ENCODE measurements at regions not wholly inside any gene's neighbourhood (a gene's known extent, or its start where the extent isn't known, plus 50 kb on each side); places are given as distances from the start of the nearest gene placed in this dataset.

DNA sequence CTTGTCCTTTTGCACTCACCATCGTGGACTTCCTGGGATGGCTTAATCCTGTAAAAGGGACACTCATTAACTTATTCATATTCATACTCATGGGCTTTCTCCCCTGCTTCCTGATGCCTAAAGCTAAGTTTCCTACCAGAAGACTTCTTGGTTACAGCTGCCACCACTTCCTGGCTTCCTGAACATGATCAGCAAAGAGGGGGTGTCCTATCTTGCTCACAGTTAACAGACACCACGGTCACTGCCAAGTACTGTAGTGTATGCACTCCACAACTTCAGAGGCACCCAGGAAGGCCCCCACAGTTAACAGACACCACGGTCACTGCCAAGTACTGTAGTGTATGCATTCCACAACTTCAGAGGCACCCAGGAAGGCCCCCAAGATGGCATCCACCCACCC is 177.8 kb downstream of the SIPA1L2 start:
- no TSS peak for BruUV-seq (replicated peaks)
- intact Hi-C loops (cut with micrococcal nuclease; ENCODE audit: unreplicated experiment): no loop called here
- DNase-seq (ENCODE audit: low read depth, low spot score): no peak
- TF ChIP-seq POLR2AphosphoS5 (IDR thresholded peaks at IDR 0.05; ENCODE audit: low read depth, low read length): no peak
- TF ChIP-seq, protein P1, sequence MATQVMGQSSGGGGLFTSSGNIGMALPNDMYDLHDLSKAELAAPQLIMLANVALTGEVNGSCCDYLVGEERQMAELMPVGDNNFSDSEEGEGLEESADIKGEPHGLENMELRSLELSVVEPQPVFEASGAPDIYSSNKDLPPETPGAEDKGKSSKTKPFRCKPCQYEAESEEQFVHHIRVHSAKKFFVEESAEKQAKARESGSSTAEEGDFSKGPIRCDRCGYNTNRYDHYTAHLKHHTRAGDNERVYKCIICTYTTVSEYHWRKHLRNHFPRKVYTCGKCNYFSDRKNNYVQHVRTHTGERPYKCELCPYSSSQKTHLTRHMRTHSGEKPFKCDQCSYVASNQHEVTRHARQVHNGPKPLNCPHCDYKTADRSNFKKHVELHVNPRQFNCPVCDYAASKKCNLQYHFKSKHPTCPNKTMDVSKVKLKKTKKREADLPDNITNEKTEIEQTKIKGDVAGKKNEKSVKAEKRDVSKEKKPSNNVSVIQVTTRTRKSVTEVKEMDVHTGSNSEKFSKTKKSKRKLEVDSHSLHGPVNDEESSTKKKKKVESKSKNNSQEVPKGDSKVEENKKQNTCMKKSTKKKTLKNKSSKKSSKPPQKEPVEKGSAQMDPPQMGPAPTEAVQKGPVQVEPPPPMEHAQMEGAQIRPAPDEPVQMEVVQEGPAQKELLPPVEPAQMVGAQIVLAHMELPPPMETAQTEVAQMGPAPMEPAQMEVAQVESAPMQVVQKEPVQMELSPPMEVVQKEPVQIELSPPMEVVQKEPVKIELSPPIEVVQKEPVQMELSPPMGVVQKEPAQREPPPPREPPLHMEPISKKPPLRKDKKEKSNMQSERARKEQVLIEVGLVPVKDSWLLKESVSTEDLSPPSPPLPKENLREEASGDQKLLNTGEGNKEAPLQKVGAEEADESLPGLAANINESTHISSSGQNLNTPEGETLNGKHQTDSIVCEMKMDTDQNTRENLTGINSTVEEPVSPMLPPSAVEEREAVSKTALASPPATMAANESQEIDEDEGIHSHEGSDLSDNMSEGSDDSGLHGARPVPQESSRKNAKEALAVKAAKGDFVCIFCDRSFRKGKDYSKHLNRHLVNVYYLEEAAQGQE (IDR thresholded peaks at IDR 0.05; ENCODE audit: insufficient read depth in 1 of 2, low read depth in 2 of 2, low read length in 1 of 2): no peak
- no peak for TF ChIP-seq TCF7L2 (IDR thresholded peaks at IDR 0.05; ENCODE audit: low read depth, low read length)
- no peak for TF ChIP-seq SIN3A (IDR thresholded peaks at IDR 0.05; ENCODE audit: borderline replicate concordance, insufficient read depth, low read depth, low read length)
- TF ChIP-seq, protein P2, sequence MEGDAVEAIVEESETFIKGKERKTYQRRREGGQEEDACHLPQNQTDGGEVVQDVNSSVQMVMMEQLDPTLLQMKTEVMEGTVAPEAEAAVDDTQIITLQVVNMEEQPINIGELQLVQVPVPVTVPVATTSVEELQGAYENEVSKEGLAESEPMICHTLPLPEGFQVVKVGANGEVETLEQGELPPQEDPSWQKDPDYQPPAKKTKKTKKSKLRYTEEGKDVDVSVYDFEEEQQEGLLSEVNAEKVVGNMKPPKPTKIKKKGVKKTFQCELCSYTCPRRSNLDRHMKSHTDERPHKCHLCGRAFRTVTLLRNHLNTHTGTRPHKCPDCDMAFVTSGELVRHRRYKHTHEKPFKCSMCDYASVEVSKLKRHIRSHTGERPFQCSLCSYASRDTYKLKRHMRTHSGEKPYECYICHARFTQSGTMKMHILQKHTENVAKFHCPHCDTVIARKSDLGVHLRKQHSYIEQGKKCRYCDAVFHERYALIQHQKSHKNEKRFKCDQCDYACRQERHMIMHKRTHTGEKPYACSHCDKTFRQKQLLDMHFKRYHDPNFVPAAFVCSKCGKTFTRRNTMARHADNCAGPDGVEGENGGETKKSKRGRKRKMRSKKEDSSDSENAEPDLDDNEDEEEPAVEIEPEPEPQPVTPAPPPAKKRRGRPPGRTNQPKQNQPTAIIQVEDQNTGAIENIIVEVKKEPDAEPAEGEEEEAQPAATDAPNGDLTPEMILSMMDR (IDR thresholded peaks at IDR 0.05): no peak
- no peaks in the 10 kb centered on the region for H3K27me3 ChIP-seq (ENCODE audit: control insufficient read depth, insufficient read depth, low read length)
- ChIA-PET CTCF (no interaction called here), POLR2A (no interaction called here)
- H3K4me1 ChIP-seq (ENCODE audit: control insufficient read depth, insufficient read depth, low read length): no peaks in the 10 kb centered on the region
- no peaks in the 10 kb centered on the region for H3K36me3 ChIP-seq (ENCODE audit: control insufficient read depth, insufficient read depth, low read length)
- H3K27ac ChIP-seq (ENCODE audit: low read length): no peak overlapping the region
- no peak for ATAC-seq
- H3K9me3 ChIP-seq (ENCODE audit: control insufficient read depth, insufficient read depth, low read depth, low read length): no peaks in the 10 kb centered on the region
- in situ Hi-C loops (cut with HindIII; ENCODE audit: low pct_unique_long_range_greater_than_20kb, low sequenced_read_pairs): no loop called here
- H3K4me3 ChIP-seq (ENCODE audit: low read depth in 2 of 2, low read length in 2 of 2): no peak overlapping the region

- TF ChIP-seq, protein P2 (IDR thresholded peaks at IDR 0.05): no peak
- TF ChIP-seq TCF7L2 (IDR thresholded peaks at IDR 0.05; ENCODE audit: low read depth, low read length): no peak
- TF ChIP-seq POLR2AphosphoS5 (IDR thresholded peaks at IDR 0.05; ENCODE audit: low read depth, low read length): no peak
- TF ChIP-seq SIN3A (IDR thresholded peaks at IDR 0.05; ENCODE audit: borderline replicate concordance, insufficient read depth, low read depth, low read length): no peak
- TF ChIP-seq, protein P1 (IDR thresholded peaks at IDR 0.05; ENCODE audit: insufficient read depth in 1 of 2, low read depth in 2 of 2, low read length in 1 of 2): no peak
- DNase-seq (ENCODE audit: low read depth, low spot score) (no peak), ATAC-seq (no peak)
- CTCF ChIA-PET: no interaction called here
- Histone ChIP-seq H3K4me1 (ENCODE audit: control insufficient read depth, insufficient read depth, low read length) (no peaks in the 10 kb centered on the region), H3K36me3 (ENCODE audit: control insufficient read depth, insufficient read depth, low read length) (no peaks in the 10 kb centered on the region), H3K9me3 (ENCODE audit: control insufficient read depth, insufficient read depth, low read depth, low read length) (no peaks in the 10 kb centered on the region), H3K4me3 (ENCODE audit: low read depth in 2 of 2, low read length in 2 of 2) (no peak overlapping the region), H3K27me3 (ENCODE audit: control insufficient read depth, insufficient read depth, low read length) (no peaks in the 10 kb centered on the region), H3K27ac (ENCODE audit: low read length) (no peak overlapping the region)
- POLR2A ChIA-PET: no interaction called here
- in situ Hi-C loops (cut with HindIII; ENCODE audit: low pct_unique_long_range_greater_than_20kb, low sequenced_read_pairs) (no loop called here), intact Hi-C loops (cut with micrococcal nuclease; ENCODE audit: unreplicated experiment) (no loop called here)
- no TSS peak for BruUV-seq (replicated peaks)
These were observed 178.4 kb downstream of the SIPA1L2 start for GRCh38 chr1:232451506-232451905.
